ENCODE measurements at regions not wholly inside any gene's neighbourhood (a gene's known extent, or its start where the extent isn't known, plus 50 kb on each side); places are given as distances from the start of the nearest gene placed in this dataset.

DNA sequence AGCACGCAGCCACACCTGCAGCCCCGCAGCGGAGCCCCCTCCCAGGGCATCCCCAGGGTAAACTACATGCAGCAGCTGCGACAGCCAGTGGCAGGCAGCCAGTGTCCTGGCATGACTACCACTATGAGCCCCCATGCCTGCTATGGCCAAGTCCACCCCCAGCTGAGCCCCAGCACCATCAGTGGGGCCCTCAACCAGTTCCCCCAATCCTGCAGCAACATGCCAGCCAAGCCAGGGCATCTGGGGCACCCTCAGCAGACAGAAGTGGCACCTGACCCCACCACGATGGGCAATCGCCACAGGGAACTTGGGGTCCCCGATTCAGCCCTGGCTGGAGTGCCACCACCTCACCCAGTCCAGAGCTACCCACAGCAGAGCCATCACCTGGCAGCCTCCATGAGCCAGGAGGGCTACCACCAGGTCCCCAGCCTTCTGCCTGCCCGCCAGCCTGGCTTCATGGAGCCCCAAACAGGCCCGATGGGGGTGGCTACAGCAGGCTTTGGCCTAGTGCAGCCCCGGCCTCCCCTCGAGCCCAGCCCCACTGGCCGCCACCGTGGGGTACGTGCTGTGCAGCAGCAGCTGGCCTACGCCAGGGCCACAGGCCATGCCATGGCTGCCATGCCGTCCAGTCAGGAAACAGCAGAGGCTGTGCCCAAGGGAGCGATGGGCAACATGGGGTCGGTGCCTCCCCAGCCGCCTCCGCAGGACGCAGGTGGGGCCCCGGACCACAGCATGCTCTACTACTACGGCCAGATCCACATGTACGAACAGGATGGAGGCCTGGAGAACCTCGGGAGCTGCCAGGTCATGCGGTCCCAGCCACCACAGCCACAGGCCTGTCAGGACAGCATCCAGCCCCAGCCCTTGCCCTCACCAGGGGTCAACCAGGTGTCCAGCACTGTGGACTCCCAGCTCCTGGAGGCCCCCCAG, 254.1 kb downstream of the GLI2 start:
- TF ChIP-seq TAF1 (IDR thresholded peaks at IDR 0.05; ENCODE audit: borderline replicate concordance, insufficient read depth, low read length) (no peak), POLR2AphosphoS5 (IDR thresholded peaks at IDR 0.05; ENCODE audit: low read depth, low read length) (no peak), REST (IDR thresholded peaks at IDR 0.05; ENCODE audit: insufficient read depth in 1 of 2, low read depth in 2 of 2, low read length in 2 of 2) (no peak)
